ENCODE measurements at regions not wholly inside any gene's neighbourhood (a gene's known extent, or its start where the extent isn't known, plus 50 kb on each side); places are given as distances from the start of the nearest gene placed in this dataset.
A peak's percentile ranks its signal among the peaks of the same experiment; 100 is the strongest.
"Not testable (repeated sequence)": the region's sequence is repeated elsewhere in the genome, so short reads cannot be mapped to it uniquely, and the experiment has no call there.

DNA sequence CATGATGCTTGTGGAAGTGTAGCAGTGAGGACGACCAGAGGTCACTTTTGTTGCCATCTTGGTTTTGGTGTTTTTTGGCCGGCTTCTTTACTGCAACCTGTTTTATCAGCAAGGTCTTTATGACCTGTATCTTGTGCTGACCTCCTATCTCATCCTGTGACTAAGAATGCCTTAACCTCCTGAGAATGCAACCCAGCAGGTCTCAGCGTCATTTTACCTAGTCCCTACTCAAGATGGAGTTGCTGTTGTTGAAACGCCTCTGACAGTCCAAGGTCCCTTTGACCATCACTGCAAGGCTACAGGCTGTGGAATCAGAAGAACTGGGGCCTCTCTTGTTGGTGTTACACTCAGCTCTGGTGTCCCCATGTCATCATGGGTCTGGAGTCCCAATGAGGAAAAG lies 61.5 kb upstream of the ADRA1D start:
- DNase-seq (ENCODE audit: low read depth), result not testable (repeated sequence)

DNA sequence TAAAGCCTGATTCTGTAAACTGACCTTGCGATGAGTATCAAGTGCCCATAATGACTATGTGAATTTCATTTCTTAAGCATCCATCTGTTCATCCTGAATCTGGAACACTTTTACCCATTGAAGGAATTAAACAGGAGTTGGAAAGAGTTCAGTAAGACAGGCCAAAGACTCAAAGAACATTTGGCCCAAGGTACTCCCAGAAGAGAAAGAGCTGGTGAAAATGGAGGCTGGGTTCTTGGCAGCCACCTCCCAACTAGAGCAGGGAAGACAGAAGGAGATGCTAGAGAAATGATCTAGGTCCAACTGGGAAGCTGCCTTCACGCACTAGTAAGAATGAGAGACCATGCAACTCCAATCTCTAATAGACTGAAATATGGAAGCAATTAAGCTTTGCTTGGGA lies 57.1 kb upstream of the ADRA1D start:
- no peak for DNase-seq (ENCODE audit: low read depth)

DNA sequence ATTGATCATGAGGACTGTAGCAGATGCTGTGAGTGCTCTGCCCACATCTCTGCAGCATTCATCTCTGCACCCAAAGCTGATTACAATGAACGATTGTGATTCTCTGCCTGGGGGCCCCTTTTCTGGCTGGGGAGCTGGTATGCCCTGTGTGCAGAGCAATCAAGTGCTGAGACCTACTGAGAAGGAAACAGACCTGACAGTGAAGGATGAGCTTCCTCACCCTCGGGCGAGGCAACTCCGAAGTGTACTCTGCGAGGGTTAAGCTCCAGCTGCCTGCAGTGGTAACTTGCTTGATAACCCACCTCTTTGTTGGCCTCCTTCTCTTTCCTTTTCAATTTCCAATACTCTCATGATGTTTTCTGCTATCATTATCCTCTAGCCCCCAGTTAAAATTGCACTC lies 56.0 kb upstream of the ADRA1D start:
- no peak for DNase-seq (ENCODE audit: low read depth)

DNA sequence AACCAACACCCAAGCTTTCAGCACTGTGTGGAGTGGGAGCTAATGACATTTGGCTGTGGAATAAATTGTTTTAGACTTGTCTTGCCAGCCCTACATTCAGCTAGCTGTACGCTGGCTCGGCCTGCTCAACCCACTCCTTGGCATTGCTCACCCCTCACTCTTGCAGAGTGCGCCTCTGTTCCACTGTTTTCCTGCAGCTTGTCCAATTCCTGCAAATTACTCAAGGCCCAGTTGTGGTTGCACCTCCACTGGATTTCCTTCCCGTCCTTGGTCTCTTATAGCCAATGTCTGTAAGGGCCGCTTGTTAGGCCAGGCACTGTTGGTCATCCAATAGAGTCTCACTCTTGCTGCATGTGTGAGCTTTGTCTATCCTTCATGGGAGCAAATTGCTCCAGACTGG lies 55.5 kb upstream of the ADRA1D start:
- no peak for DNase-seq (ENCODE audit: low read depth)

DNA sequence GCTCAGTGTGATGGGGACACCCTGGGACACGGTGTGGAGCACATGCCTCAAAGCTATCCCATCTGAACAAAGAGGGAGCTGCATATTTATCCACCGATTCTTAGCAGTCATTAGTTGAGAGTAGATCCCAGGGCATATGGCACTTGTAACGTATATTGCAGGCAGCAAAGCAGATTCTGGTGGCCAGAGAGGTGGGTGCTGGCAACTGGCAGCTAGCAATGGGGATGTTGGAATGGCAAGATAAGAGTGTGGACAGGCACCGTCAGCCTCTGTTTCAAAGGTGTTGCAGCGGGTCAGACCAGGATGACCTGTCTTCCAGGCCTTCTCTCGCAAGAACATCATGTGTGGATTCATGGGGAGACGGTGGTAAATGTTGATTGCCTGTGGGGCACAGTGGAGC lies 54.0 kb upstream of the ADRA1D start:
- no peak for DNase-seq (ENCODE audit: low read depth)

DNA sequence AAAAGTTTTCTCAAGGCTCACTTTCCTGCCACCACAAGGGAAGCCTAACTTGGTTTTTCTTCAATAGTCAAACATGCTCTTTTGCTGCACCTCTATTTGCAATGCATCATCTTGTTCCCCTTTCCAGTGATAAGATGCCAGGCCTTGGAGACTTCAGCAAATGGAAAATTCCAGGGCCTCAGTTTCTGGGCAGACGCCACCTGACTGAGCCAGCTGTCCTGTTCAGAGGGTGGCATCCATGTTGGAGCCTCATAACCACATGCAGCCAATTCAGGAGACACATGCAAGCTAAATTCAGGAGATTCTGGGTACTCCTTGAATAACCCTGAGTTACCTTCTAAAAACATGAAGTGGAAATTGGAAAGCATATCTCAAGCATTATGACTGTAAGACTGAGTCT lies 51.8 kb upstream of the ADRA1D start:
- DNase-seq (ENCODE audit: low read depth), result peak; percentile 64

DNA sequence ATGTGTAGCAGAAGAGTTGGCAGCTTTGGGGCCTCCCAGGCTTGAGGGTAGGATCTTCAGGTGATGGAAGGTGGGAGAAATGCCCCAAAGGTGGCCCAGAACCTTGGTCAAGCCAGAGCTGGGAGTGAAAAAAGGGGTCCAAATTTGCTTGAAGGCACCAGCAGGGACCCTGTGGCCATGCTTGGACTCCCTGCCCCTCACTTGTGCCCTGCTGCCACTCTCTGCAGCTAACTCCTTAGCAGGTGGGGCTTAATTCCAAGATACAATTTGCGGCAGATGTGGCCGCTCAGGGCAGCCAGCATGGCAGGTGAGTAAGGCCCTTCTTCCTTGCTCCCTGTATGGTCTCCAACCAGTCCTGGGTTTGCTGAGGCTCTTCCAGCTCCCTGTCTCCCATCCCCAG lies 51.3 kb upstream of the ADRA1D start:
- no peak for DNase-seq (ENCODE audit: low read depth)

DNA sequence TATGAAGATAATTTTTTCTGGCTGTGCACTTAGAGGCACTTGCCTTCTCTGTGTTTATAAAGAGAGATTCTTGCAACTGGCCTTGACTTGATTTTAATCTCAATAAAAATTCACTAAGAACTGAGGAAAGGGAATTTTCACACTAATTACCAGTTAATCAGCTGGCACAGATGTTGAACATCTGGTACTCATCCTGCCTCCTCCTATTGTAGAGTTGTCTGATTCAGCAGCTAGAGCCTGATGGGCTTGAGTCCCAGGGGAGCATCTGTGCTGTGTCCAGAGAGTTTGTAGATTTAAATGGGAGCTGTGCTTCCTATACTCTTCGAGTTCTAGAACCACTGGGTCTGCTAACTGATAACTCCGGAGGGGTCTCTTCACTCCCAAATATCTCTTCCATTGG lies 50.7 kb upstream of the ADRA1D start:
- DNase-seq (ENCODE audit: low read depth), result no peak

DNA sequence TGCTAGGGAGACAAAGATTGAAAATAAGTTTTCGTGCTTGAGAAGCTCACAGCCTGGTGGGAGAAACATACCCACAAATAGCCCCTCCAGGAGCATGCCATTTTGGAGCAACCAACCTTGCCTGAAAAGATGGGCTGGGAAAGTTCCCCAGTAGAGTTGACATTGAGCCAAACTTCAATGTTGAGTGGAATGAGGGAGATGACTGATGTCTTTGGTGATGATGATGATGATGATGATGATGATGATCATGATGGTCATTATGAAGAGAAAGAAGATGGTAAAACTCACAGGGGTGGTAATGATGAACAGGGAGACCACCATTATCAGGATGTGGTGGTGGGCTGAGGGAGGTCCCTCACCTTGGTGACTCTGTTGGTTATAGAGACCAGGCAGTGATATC lies 50.1 kb upstream of the ADRA1D start:
- DNase-seq (ENCODE audit: low read depth), result no peak
